GM23248 (cell line): ENCODE measurements at regions not wholly inside any gene's neighbourhood (a gene's known extent, or its start where the extent isn't known, plus 50 kb on each side); places are given as distances from the start of the nearest gene placed in this dataset.

Experiments used
- EZH2 ChIP-seq: fragments of 200-600 bp; sonication (generic); IDR thresholded peaks from 2 replicates; pipeline ENCODE4 v1.6.1; 2018; ENCODE audit warnings: antibody characterized with exemption, mild to moderate bottlenecking; ENCODE audit not compliant: insufficient read depth, poor library complexity, severe bottlenecking
- EZH2phosphoT487 ChIP-seq: fragments of 200-600 bp; sonication (generic); IDR thresholded peaks from 2 replicates; pipeline ENCODE4 v1.6.1; 2018; ENCODE audit warnings: antibody characterized with exemption, moderate library complexity, mild to moderate bottlenecking, low read depth; ENCODE audit not compliant: insufficient read depth

DNA sequence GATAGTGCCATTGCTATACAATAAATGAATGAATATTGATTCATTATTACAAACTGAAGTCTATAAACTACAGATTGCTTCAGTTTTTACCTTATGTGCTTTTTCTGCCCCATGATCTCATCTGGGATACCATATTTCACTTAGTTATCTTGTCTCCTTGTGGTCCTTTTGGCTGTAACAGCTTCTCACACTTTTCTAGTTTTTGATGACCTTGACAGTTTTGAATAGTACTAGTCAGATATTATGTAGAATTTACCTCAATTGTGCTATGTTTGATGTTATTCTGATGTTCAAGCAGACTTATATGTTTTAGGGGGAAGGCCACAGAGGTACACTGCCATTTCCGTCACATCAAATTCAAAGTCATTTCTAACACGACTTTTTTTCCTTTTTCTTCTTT lies 2364.3 kb upstream of the ACO1 start:
- no peak for TF ChIP-seq EZH2
- TF ChIP-seq EZH2phosphoT487: no peak
